HG02571 (cell line): ENCODE measurements at regions not wholly inside any gene's neighbourhood (a gene's known extent, or its start where the extent isn't known, plus 50 kb on each side); places are given as distances from the start of the nearest gene placed in this dataset.
"Not testable (repeated sequence)": the region's sequence is repeated elsewhere in the genome, so short reads cannot be mapped to it uniquely, and the experiment has no call there.

ENCODE experiments used
- ATAC-seq: cut with Tn5 transposase; IDR thresholded peaks from one replicate; pipeline ENCODE4 v1.9.1; 2021; ENCODE audit warnings: mild to moderate bottlenecking, moderate library complexity; ENCODE audit not compliant: unreplicated experiment

DNA sequence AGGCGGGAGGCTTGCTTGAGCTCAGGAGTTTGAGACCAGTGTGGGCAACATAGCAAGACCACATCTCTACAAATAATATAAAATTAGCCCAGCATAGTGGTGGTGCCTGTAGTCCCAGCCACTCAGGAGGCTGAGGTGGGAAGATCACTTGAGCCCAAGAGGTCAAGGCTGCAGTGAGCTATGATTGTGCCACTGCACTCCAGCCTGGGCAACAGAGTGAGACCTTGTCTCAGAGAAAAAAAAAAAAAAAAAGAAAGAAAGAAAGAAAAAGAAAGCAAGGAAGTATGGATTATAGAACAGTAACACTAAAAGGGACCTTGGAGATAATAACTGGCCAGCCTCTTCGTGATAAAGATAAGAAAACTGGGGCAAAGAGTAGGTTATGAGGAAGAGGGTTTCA, 130.4 kb downstream of the PLCE1 start:
- not testable (repeated sequence) for ATAC-seq

DNA sequence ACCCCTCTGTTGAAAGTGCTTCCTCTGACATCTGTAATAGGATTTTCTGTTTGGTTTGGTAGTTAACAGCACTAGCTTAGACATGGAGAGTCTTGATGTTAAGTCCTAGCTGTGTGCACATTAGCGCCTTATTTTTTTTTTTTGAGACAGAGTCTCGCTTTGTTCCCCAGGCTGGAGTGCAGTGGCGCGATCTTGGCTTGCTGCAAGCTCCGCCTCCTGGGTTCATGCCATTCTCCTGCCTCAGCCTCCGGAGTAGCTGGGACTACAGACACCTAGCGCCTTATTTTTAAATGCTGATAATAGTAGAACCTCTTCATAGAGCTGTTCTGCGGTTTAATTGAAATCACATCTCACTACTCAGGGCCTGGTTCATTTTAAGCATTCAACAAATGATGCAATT, 131.5 kb downstream of the PLCE1 start:
- ATAC-seq: not testable (repeated sequence)

DNA sequence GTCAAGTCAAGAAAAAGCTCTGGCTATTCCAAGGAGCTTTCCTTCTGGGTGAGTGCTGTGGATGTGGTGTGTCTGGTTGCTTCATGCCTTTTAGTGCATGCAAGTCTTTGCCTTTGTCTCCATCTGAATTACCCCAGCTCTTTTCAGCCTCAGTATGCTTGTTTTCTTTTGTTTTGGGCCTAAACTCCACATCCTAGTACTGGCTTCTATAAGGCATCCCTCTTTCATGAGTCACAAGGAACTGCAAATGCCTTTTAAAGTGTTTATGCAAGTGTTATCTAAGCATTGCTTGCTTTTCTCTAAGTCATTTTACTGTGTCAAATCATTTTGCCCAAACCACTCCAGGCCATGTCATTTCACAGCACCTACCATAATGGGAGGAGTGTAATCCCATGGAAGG, 132.1 kb downstream of the PLCE1 start:
- ATAC-seq: no peak

DNA sequence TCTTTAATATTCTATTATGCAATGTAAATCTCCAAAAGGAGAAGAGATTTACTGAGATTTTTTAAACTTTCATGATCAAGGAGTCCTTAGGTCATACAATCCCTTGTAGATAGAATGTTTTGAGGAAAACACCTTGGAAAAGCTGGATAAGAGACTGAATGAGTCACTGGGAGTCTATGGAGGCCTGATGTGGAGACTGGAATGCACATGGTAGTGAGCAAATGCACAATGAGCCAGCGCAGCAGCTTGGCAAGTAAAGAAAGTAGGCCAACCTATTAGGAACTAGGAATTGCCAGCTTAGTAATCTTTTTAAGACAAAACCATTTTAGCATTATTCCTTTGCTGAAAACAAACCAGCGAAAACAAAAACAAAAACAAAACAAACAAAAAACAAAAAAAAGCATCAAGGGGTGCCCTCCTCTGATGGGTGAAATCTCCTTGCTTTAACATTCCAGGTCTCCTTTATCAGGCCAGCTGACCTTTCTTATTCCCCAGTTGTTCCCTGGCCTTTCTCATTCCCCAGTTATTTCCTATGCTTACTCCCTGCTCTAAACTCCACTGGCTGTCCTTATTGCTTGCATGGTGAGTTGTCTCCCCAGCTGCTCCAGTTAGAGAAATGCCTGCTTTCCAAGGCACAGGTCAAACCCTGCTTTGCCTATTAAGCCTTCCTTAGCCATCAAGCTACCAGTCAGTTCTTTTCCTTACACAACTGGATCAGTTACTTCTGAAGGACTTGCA, 135.8 kb downstream of the PLCE1 start:
- ATAC-seq: no peak

DNA sequence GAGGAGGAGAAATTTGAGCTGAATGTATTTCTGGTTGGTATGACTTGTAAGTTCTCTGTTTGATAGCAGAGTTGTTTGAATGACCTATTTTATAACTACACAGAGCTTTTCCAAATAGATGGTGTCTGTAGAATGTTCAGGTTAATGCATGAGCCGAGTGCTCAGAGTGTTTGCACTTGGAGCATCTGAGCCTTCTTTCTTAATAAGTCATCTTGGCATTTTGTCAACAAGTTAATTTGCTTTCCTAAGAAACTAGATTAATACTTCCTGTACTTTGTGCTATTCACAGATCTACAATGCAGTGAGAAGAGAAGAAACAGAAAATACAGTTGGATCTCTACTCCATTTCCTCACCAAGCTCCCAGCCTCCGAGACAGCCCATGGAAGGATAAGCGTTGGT, 138.2 kb downstream of the PLCE1 start:
- no peak for ATAC-seq

DNA sequence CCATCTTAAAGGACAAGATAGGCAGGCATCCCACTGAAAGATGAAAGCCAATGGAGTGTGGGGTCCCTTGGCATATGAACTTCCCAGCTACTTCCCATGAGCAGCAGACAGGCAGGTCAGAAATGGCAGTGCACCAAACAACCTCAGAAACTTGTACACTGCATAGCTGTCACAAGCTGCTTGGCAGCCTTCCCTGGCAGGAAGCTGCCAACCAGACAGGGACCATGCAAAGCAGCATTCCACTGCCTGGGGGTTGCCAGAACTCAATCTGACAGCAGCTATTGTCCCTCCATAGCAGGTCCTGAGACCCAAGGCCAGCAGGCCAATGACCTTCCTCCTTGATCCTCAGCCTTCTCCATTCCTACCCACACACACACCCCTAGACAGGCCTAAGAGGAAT, 139.5 kb downstream of the PLCE1 start:
- no peak for ATAC-seq

DNA sequence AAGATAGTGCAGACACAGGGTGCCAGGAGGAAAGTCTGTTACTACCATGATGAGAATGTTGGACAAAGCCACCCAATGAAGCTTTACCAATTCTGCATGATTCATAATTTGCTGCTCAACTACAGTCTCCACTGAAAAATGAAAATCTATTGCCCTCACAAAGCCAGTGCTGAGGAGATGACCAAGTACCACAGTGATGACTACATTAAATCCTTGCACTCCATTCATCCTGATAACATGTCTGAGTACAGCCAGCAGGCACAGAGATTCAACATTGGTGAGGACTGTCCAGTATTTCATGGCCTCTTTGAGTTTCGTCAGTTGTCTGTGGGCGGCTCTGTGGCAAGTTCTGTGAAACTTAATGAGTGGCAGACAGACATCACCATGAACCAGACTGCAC, 144.0 kb downstream of the PLCE1 start:
- no peak for ATAC-seq

DNA sequence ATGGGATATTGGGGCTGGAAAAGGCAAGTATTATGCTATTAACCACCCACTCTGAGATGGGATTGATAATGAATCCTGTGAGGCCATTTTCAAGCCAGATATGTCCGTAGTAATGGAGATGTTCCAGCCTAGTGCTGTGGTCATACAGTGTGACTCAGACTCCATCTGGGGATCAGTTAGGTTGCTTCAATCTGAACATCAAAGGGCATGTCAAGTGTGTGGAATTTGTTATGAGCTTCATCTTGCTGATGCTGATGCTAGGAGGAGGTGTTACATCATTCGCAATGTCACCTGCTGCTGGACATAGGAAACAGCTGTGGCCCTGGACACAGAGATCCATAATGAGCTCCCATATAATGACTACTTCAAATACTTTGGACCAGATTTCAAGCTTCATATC, 144.7 kb downstream of the PLCE1 start:
- no peak for ATAC-seq

DNA sequence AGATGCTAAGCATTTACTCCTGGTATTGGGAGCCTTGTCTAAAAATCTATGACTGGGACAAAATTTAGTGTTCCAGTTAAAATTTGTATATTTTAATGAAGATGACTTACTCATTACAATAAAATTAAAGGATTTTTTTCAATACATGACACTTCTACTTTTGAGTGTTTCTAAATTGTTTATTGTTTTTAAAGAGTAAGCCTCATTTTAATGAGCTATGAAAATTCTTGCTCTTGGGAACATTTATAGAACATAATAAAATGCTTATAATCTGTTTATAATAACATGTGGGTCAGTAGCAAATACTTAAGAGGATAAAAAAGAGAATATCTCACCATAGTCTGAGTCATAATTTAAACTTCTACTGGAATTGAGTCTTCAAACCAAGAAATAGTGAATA, 149.5 kb downstream of the PLCE1 start:
- ATAC-seq: no peak

DNA sequence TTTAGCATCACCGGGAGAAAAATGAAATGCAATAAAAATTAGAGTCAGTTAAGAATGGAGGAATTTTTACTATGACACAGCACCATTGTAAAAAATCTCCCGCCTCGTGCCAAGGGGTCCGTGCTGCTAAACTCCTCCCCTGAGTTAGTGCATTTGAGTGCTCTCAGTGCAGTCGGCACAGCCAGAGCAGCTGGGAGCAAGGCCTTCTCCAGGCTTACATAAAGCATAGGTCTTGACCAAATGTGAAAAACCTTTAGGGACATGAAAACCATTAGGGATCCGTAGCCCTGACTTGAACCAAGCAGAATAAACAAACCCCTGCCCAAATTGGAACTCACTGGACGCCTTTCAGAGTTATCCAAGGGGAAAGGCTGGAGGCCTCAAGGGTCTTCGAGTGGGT, 152.6 kb downstream of the PLCE1 start:
- ATAC-seq: no peak

DNA sequence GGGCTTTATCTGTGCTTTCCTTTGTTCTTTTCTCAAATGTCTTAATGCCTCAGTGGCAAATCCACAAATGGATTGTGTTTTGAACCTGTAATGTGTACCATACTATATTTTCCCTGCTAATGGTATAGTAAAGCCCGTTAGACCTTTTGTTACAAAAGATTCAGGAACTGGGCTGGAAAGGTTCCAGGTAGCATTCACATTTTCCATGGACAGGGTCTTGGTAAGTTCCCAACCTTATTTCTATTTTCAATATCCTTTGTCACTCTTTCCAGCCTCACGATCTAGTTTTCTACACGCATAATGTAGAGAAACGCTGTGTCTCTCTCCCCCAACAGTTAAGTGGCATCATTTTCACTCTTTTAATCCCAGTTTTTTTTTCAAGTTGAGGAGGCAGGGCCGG, 153.0 kb downstream of the PLCE1 start:
- no peak for ATAC-seq

DNA sequence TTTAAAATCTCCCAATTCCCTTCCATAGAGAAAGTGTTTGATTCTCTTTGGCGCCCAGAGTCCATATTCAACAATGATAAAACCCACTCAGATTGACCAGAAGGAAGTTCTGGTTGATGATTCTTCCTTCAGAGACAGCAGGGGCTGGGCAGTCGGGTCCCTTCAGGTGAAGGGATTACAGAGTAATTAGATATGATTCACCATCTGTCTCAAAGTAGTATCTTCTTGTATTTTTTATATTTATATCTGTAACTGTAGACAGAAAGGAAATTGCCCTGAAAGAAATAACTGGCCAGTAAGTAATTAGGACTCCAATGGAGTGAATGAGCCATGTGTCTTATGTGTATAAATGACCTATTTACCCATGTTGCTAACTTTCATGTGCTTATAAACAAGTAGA, 156.0 kb downstream of the PLCE1 start:
- no peak for ATAC-seq

DNA sequence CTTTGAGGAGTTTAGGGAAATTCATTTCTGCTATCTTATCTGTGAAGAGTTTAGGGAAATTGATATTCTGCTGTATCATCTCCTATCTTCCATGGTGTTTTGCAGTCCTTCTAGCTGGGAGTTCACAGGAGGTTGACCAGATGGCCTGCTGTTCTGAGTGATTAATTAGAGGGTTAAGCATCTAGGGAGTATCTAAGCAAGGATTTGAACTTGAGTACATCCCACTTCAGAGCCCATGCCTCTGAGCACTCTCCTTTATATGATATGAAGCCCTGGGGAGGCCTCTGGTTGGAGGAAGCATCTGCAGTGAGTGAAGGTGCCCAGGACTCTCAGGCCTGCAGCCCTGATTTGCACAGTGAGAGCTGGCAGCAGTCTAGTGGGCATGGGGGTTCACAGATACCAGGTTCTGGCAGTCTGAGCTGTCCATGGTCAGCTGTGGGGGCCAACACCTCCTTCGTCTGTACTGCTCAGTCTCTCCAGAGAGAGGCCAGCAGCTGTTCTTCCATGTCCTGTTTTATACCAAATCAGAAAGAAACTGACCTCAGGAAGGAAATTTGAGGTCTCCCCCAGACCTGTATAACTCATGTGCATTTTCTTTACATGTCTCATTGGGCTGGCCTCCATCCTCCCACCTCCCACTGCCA, 156.9 kb downstream of the PLCE1 start:
- no peak for ATAC-seq

DNA sequence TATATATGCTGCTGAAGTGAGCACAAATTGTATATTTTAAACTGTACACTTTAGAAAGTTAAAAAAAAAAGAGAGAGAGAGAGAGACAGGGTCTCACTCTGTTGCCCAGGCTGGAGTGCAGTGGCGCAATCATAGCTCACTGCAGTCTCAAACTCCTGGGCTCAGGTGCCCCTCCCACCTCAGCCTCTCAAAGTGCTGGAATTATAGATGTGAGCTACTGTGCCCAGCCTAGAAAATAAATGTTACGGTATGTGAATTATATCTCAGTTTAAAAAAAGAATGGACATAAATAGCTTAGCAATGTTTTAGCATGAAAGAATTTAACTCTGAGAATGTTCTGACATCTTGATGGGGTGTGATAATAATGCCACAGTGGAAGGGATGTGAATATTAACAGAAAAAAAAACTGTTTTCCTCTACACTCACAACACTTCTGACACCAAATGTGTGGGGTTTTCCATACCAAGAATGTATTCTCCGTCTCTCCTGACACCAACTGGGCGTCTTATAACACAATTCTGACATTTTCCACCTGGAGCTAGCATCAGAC, 162.1 kb downstream of the PLCE1 start:
- ATAC-seq: no peak

DNA sequence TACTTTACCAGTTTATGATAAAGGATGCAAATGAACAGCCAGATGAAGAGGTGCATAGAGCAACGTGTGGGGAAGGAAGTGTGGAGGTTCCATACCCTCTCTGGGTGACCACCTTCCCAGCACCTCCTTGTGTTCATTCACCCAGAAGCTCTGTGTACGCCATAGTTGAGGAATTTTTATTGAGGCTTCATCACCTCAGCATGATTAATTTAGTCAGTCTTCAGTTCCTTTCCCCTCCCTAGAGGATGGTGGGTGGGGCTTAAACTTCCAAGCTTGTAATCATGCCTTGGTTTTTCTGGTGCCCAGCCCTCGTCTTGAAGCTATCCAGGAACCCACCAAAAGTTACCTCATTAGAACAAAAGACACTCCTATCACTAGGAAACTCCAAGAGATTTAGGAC, 162.7 kb downstream of the PLCE1 start:
- ATAC-seq: no peak

DNA sequence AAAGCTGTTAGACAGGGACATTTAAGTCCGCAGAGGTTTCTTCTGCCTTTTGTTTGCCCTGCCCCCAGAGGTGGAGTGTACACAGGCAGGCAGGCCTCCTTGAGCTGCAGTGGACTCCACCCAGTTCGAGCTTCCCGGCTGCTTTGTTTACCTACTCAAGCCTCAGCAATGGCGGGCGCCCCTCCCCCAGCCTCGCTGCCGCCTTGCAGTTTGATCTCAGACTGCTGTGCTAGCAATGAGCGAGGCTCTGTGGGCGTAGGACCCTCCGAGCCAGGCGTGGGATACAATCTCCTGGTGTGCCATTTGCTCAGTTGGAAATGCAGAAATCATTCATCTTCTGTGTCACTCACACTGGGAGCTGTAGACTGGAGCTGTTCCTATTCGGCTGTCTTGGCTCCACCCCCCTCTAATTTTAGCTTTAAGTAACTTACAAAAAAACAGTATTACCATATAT, 171.5 kb downstream of the PLCE1 start:
- not testable (repeated sequence) for ATAC-seq

DNA sequence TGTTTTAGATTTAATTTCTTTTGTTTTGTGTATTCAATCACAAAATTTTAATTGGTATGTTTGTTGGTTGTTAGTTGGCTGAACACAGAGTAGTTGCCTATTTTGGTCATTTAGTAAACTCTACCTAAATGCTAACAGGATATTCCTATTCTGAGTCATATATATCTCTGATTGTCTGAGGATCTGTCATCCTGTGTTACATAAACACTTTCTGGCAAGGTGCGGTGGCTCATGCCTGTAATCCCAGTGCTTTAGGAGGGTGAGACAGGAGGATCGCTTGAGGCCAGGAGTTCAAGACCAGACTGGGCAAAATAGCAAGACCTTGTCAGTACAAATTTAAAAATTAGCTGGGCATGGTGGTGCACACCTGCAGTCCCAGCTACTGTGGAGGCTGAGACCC, 178.6 kb downstream of the PLCE1 start:
- no peak for ATAC-seq

DNA sequence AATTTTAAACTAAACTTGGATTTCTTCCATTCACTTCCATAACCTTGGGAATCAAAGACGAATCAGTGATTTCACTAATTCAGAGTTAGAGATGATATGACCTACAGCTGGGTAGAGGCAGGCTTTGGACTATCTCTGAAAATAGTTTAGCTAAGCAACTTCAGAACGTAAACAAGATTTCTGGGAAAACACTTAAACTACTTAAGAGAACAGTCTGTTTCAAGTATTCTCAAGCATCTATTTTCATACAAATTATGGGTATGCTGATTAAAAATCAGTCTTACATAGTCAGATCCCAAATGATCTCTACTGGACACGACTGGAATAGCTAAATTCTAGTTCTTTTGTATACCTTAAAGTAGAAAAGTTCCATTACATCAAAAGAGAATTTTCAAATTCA, 179.9 kb downstream of the PLCE1 start:
- ATAC-seq: no peak

DNA sequence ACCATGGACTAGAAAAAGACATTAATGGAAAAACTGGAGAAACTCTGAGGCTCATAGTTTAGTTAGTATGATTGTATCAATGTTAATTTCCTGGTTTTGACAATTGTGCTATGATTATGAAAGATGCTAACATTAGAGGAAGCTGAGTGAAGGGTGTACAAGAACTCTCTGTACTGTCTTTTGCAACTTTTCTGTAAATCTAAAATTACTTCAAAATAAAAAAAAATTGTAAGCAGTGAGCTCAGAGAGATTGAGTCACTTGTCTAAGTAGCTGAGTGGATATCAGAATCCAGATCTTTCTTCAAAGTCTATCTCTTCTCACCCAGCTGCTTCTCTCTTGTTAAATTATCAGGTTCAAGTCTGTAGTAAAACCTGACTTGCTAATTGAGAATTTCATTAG, 181.1 kb downstream of the PLCE1 start:
- ATAC-seq: no peak

DNA sequence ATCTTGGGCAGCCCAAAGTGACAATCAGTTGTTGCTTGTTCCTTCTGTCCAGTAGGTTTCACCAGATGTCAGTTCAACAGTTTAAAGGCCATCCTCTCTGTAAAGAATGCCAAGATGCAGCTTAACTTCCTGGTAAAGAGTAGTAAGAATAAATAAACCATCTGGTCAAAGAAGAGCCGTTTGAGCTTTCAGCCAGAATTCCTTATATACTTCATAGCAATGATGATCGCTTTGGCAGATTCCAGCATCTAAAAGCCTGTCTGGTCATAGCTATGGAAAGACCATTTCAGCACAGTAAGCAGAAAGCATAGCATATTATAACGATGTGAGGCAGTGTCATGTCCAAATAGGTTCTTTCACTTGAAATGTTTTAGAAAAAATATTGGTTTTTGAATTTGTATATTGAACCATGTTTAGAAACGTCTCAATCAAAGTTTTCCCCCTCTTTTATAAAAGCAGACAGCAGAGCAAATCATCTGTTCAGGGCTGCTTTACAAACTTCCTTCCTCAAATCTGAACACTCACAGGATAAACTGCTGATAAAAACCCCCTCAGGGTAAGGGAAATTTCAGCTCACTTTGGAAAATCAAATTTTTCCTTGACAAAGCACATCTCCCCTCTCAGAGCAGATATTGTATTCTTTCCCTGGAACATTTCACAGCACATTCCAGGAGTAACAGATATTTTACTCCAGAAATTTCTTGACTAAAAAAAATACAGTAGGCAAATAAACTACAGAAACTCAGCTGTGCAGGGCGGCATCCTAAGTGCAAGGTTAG, 184.1 kb downstream of the NOC3L start:
- no peak for ATAC-seq

DNA sequence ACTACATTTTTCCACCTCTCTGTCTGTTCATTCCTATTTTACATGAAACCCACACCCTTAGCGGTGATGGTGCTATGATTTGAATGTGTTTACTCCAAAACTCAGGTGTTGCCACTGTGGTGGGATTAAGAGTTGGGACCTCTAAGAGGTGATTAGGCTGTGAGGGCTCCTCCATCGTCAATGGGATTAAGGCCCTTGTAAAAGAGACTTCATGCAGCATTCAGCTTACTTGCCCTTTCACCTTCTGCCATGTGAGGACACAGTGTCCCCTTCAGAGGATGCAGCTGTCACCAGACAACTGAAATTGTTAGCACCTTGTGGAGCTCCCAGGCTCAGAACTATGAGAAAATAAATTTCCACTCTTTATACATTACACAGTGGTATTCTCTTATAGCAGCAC, 182.2 kb downstream of the NOC3L start:
- ATAC-seq: no peak
